H1 (cell line): ENCODE measurements at regions not wholly inside any gene's neighbourhood (a gene's known extent, or its start where the extent isn't known, plus 50 kb on each side); places are given as distances from the start of the nearest gene placed in this dataset.

Source experiments
- CTCF ChIA-PET: fragments of 300-600 bp; sonication (Branson Sonifier 250); formaldehyde crosslinking; loops from one replicate; lab custom pipeline; 2021; ENCODE audit not compliant: partially characterized antibody; lab: Charles Lee
- POLR2A ChIA-PET: fragments of 300-600 bp; sonication (Branson Sonifier 250); formaldehyde crosslinking; loops from one replicate; lab custom pipeline; 2021; ENCODE audit warnings: inconsistent platforms; ENCODE audit not compliant: partially characterized antibody; lab: Charles Lee
- DNase-seq, 2 experiments: peaks; one replicate each; pipeline versions ENCODE4 v3.0.0 to v3.0.0-alpha.2; 2010 to 2022; ENCODE audit warnings: low spot score in 2 of 2, low read depth in 1 of 2, mixed read lengths in 1 of 2
- FAIRE-seq: peaks from 2 replicates; lab custom pipeline; 2011; peaks lifted over from hg19 to GRCh38; lab: Jason Lieb, UNC
- H2AFZ ChIP-seq: 2 replicates; pipeline ENCODE4 v1.8.1; 2012; ENCODE audit warnings: low read length, inconsistent platforms
- H2AK5ac ChIP-seq: 2 replicates; pipeline ENCODE4 v1.6.1; 2013; ENCODE audit warnings: low read depth, low read length
- H2BK120ac ChIP-seq: replicated peaks from 2 replicates; pipeline ENCODE3; 2013; ENCODE audit warnings: low read depth, low read length, inconsistent platforms
- H2BK12ac ChIP-seq: 2 replicates; pipeline ENCODE4 v1.6.1; 2013; ENCODE audit warnings: low read depth, low read length
- H2BK15ac ChIP-seq: 2 replicates; pipeline ENCODE4 v1.6.1; 2013; ENCODE audit warnings: low read length
- H2BK20ac ChIP-seq: 2 replicates; pipeline ENCODE4 v1.6.1; 2013; ENCODE audit warnings: low read length
- H2BK5ac ChIP-seq: 2 replicates; pipeline ENCODE4 v1.6.1; 2013; ENCODE audit warnings: low read depth, low read length
- H3K14ac ChIP-seq: 2 replicates; pipeline ENCODE4 v1.6.1; 2013; ENCODE audit warnings: inconsistent platforms; ENCODE audit not compliant: insufficient read length
- H3K18ac ChIP-seq: 2 replicates; pipeline ENCODE4 v1.6.1; 2013; ENCODE audit warnings: low read length; ENCODE audit errors: extremely low read depth
- H3K23ac ChIP-seq: 2 replicates; pipeline ENCODE4 v1.6.1; 2013; ENCODE audit warnings: inconsistent platforms; ENCODE audit not compliant: insufficient read length
- H3K23me2 ChIP-seq: 2 replicates; pipeline ENCODE4 v1.6.1; 2013; ENCODE audit warnings: low read depth, low read length
- H3K27ac ChIP-seq: 2 replicates; pipeline ENCODE4 v1.6.1; 2011; ENCODE audit warnings: low read depth, low read length, inconsistent platforms
- H3K27me3 ChIP-seq, 4 experiments: replicated peaks in 1 of 4; 1 replicate in 1 of 4; 2 replicates in 3 of 4; pipeline versions ENCODE4 v1.6.1 to v1.8.1; 2011 to 2013; ENCODE audit warnings: low read length in 3 of 4, mild to moderate bottlenecking in 3 of 4, inconsistent platforms in 2 of 4, mixed read lengths in 2 of 4, moderate library complexity in 1 of 4; ENCODE audit not compliant: control insufficient read depth in 3 of 4, insufficient read depth in 3 of 4; ENCODE audit errors: extremely low read depth in 1 of 4
- H3K36me3 ChIP-seq, 4 experiments: 2 replicates each; pipeline versions ENCODE4 v1.6.1 to v1.8.1; 2011 to 2013; ENCODE audit warnings: mild to moderate bottlenecking in 4 of 4, low read length in 3 of 4, moderate library complexity in 2 of 4, control low read depth in 1 of 4, inconsistent platforms in 1 of 4; ENCODE audit not compliant: insufficient read depth in 4 of 4, control insufficient read depth in 2 of 4
- H3K4ac ChIP-seq: replicated peaks from 2 replicates; pipeline ENCODE3; 2013; ENCODE audit warnings: low read length, low read depth, mixed read lengths, inconsistent platforms; ENCODE audit not compliant: insufficient read length
- H3K4me1 ChIP-seq, 4 experiments: replicated peaks in 1 of 4; 1 replicate in 1 of 4; 2 replicates in 3 of 4; pipeline versions ENCODE4 v1.6.1 to v1.8.1; 2011 to 2013; ENCODE audit warnings: low read length in 3 of 4, inconsistent platforms in 2 of 4, mixed read lengths in 1 of 4; ENCODE audit not compliant: insufficient read depth in 4 of 4, control insufficient read depth in 3 of 4
- H3K4me2 ChIP-seq, 2 experiments: 2 replicates each; pipeline versions ENCODE4 v1.6.1 to v1.8.1; 2011 to 2013; ENCODE audit warnings: low read depth in 2 of 2, low read length in 2 of 2, control low read depth in 1 of 2, inconsistent platforms in 1 of 2, mild to moderate bottlenecking in 1 of 2; ENCODE audit not compliant: insufficient read depth in 1 of 2
- H3K4me3 ChIP-seq, 4 experiments: fragments of 200-600, 300-600 bp in 1 of 4; sonication (generic), shearing (Covaris generic), sonication (Bioruptor Twin) in 1 of 4; 2 replicates each; pipeline versions ENCODE4 v1.5.1 to v1.8.1; 2011 to 2016; ENCODE audit warnings: low read length in 4 of 4, low read depth in 3 of 4, control low read depth in 2 of 4, inconsistent platforms in 2 of 4, mild to moderate bottlenecking in 2 of 4, mixed read lengths in 1 of 4, moderate library complexity in 1 of 4; ENCODE audit not compliant: insufficient read depth in 2 of 4; ENCODE audit errors: extremely low read depth in 1 of 4
- H3K56ac ChIP-seq: replicated peaks from 2 replicates; pipeline ENCODE3; 2013; ENCODE audit warnings: low read depth, mild to moderate bottlenecking, mixed read lengths, low read length, inconsistent platforms; ENCODE audit not compliant: insufficient read length
- H3K79me1 ChIP-seq: 2 replicates; pipeline ENCODE4 v1.6.1; 2013; ENCODE audit warnings: low read depth, low read length, control low read depth
- H3K79me2 ChIP-seq, 2 experiments: 2 replicates each; pipeline versions ENCODE4 v1.6.1 to v1.8.1; 2012 to 2013; ENCODE audit warnings: low read length in 2 of 2, mild to moderate bottlenecking in 2 of 2, inconsistent platforms in 1 of 2; ENCODE audit not compliant: insufficient read depth in 2 of 2, control insufficient read depth in 1 of 2
- H3K9ac ChIP-seq, 4 experiments: replicated peaks in 1 of 4; 1 replicate in 1 of 4; 2 replicates in 3 of 4; pipeline versions ENCODE4 v1.6.1 to v1.8.1; 2011 to 2013; ENCODE audit warnings: low read depth in 3 of 4, low read length in 3 of 4, control low read depth in 2 of 4, mild to moderate bottlenecking in 2 of 4, moderate library complexity in 2 of 4, inconsistent platforms in 1 of 4; ENCODE audit errors: extremely low read depth in 1 of 4
- H3K9me3 ChIP-seq, 2 experiments: 2 replicates each; pipeline versions ENCODE4 v1.6.1 to v1.8.1; 2012 to 2013; ENCODE audit warnings: mild to moderate bottlenecking in 2 of 2, moderate library complexity in 2 of 2, control low read depth in 1 of 2, inconsistent platforms in 1 of 2, low read depth in 1 of 2, low read length in 1 of 2, mixed read lengths in 1 of 2; ENCODE audit not compliant: insufficient read depth in 2 of 2
- H4K20me1 ChIP-seq, 2 experiments: replicated peaks in 1 of 2; 2 replicates each; pipeline versions ENCODE3 to v1.8.1; 2011 to 2013; ENCODE audit warnings: inconsistent platforms in 2 of 2, low read length in 2 of 2, mild to moderate bottlenecking in 1 of 2; ENCODE audit not compliant: insufficient read depth in 2 of 2, control insufficient read depth in 1 of 2
- H4K5ac ChIP-seq: 2 replicates; pipeline ENCODE4 v1.6.1; 2013; ENCODE audit warnings: low read length, low read depth, mixed read lengths, inconsistent platforms; ENCODE audit not compliant: insufficient read length
- H4K8ac ChIP-seq: 2 replicates; pipeline ENCODE4 v1.8.0; 2013; ENCODE audit warnings: mild to moderate bottlenecking, moderate library complexity, low read length, inconsistent platforms; ENCODE audit not compliant: insufficient read depth; ENCODE audit errors: extremely low read depth
- H4K91ac ChIP-seq: replicated peaks from 2 replicates; pipeline ENCODE3; 2013; ENCODE audit warnings: low read length, mixed read lengths, inconsistent platforms; ENCODE audit not compliant: insufficient read length
- EGR1 ChIP-seq: IDR thresholded peaks from 2 replicates; pipeline ENCODE4 v1.6.1; 2011; ENCODE audit warnings: low read depth, low read length, borderline replicate concordance
- RAD21 ChIP-seq, 2 experiments: IDR thresholded peaks in 1 of 2; conservative IDR thresholded peaks in 1 of 2; 2 replicates each; pipeline ENCODE4 v1.6.1; 2011; ENCODE audit warnings: low read depth in 2 of 2, low read length in 2 of 2, improper control_type of control experiment in 1 of 2, inconsistent platforms in 1 of 2, mild to moderate bottlenecking in 1 of 2, moderate library complexity in 1 of 2
- WGBS, 2 experiments: shearing (Covaris generic) in 1 of 2; methylation state at CpG; one replicate each; pipeline versions ENCODE4 v1.1.6 to v1.1.7; 2013 to 2015; ENCODE audit warnings: low lambda C conversion rate in 2 of 2, mixed read lengths in 2 of 2, inconsistent platforms in 1 of 2, low coverage in 1 of 2, missing lambda C conversion rate in 1 of 2; ENCODE audit not compliant: insufficient replicate concordance in 2 of 2, insufficient coverage in 1 of 2, insufficient read length in 1 of 2; ENCODE audit errors: extremely low coverage in 1 of 2, missing lambda C conversion rate in 1 of 2; 5-methylcytosine and 5-hydroxymethylcytosine counted together

- no peak overlapping the region for H2BK120ac ChIP-seq
- no peak overlapping the region for H2BK5ac ChIP-seq
- no peaks in the 10 kb centered on the region for H3K23me2 ChIP-seq
- no peaks in the 10 kb centered on the region for H3K79me1 ChIP-seq
- no peak overlapping the region for H2BK15ac ChIP-seq
- H3K18ac ChIP-seq, result no peak overlapping the region
- H3K27ac ChIP-seq, result no peak overlapping the region
- H3K4me2 ChIP-seq, result no peak overlapping the region
- H2AK5ac ChIP-seq, result no peak overlapping the region
- TF ChIP-seq EGR1 (no peak), RAD21 (IDR thresholded peaks at IDR 0.05 in 1 of 2, conservative IDR thresholded peaks at IDR 0.05 in 1 of 2; ENCODE audit: low read depth in 2 of 2, low read length in 2 of 2) (peak in 1 of 2 experiments; percentile 17; a peak in 1 of 4 replicates)
- H2BK12ac ChIP-seq, result no peak overlapping the region
- H3K4me1 ChIP-seq, result no peaks in the 10 kb centered on the region
- H4K91ac ChIP-seq, result no peak overlapping the region
- no peak overlapping the region for H4K8ac ChIP-seq
- H3K56ac ChIP-seq, result no peak overlapping the region
- no peak overlapping the region for H3K14ac ChIP-seq
- no peak overlapping the region for H2AFZ ChIP-seq
- H3K4me3 ChIP-seq, result no peak overlapping the region
- DNase-seq (no peak), FAIRE-seq (no peak)
- H4K5ac ChIP-seq, result no peak overlapping the region
- WGBS, 2 experiments, result 92% methylated on average over 5 of the region's 5 CpGs; no CpG with 5 or more reads in 1 of the 2 experiments
- no peaks in the 10 kb centered on the region for H3K79me2 ChIP-seq
- no peaks in the 10 kb centered on the region for H4K20me1 ChIP-seq
- ChIA-PET POLR2A (no interaction called here), CTCF (interaction anchor here (1.0 kb wide), 1 partner anchor 32 kb away, joined by 3 read pairs; no protein-coding TSS in a partner anchor)
- no peak overlapping the region for H3K23ac ChIP-seq
- H3K9ac ChIP-seq, result no peak overlapping the region
- H3K4ac ChIP-seq, result no peak overlapping the region
- no peaks in the 10 kb centered on the region for H3K36me3 ChIP-seq
- H3K27me3 ChIP-seq, result no peaks in the 10 kb centered on the region
- H2BK20ac ChIP-seq, result no peak overlapping the region
- no peaks in the 10 kb centered on the region for H3K9me3 ChIP-seq
Measured at GRCh38 chr12:88424791-88425730, 155.2 kb downstream of the KITLG start.
